ENCODE measurements at regions not wholly inside any gene's neighbourhood (a gene's known extent, or its start where the extent isn't known, plus 50 kb on each side); places are given as distances from the start of the nearest gene placed in this dataset.

DNA sequence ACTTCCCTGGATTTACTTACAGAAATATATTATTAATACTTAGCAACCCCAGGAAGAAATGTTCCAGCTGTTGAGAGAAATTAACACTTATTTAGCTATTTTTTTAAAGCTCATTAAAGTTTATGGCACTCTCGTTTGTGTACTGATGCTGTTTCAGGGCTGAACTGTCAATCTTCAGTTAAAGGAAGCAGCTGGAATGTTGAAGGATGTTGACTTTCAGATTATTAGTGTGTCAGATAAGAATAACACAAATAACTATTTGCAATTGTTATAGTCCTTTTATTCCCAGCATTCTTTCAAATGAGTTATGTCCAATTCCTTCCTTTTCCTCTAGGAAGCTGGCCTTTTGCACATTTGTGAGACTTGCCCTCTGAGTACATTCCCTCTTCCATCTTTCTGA lies 278.2 kb upstream of the RAG2 start:
- no peak for DNase-seq (ENCODE audit: extremely low read depth, low read depth, low spot score)

GRCh38 chr11:36874291-36874690 lies 276.3 kb upstream of the RAG2 start:
- no peak for DNase-seq (ENCODE audit: extremely low read depth, low read depth, low spot score)

DNA sequence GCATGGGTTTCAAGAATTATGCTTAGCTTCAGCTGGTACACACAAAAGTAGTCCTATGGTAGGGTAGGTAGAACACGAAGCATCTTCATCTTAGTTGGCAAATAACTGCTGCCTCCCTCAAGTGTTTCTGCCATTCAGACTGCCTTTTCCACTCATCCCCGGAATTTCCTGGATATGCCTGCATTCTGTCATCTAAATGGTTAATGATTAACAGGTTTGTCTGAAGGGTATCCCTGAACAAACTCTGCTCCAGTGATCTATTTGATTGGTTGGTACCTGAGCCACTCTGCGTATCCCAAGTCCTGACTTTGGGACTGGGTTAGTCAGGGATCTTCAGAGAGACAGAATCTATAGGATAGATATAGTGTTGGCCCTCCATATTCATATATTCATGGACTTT lies 272.3 kb upstream of the RAG2 start:
- no peak for DNase-seq (ENCODE audit: extremely low read depth, low read depth, low spot score)

- DNase-seq (ENCODE audit: extremely low read depth, low read depth, low spot score): no peak
Observed at GRCh38 chr11:36868380-36868779, 270.3 kb upstream of the RAG2 start.

DNA sequence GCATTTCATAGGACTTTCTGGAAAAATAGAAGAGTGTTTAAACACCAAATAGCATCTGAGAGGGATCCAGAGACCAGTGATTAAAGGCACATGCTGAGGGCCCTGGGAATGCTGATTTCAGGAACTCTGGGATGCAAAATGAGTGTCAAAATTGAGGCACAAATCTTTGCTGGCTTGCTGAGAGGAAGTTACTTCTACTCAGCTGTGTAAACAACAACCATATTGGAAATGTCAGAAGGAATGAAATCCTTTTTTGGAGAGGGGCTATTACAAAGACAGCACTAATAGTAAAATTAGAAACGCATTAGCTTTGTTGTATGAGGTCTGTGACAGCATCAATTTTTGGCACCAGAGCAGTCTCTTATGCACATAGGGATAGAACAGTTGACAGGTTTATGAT lies 267.8 kb upstream of the RAG2 start:
- no peak for DNase-seq (ENCODE audit: extremely low read depth, low read depth, low spot score)

- DNase-seq (ENCODE audit: extremely low read depth, low read depth, low spot score): no peak
Observed at GRCh38 chr11:36854875-36855274, 256.8 kb upstream of the RAG2 start.

GRCh38 chr11:36848660-36849059 lies 250.6 kb upstream of the RAG2 start:
- no peak for DNase-seq (ENCODE audit: extremely low read depth, low read depth, low spot score)

DNA sequence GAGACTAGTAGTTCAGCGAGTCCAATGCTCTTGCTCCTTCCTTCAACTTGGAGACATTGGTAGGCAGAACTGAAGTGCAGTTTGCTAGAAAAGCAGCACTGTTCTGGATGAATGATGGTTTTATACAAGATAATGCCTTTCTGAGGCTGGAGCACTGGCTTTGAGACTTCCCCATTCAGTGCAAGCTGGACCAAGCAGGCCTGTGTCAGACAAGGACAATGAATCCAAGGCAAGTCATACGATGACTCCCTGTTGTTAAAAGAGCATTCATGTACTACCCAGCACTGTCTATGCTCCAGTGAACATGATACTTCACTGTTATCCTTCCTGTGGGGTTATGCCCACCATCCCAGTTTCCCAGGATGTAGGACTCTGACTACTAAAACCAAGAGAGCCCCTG lies 242.3 kb upstream of the RAG2 start:
- no peak for DNase-seq (ENCODE audit: extremely low read depth, low read depth, low spot score)

- DNase-seq (ENCODE audit: extremely low read depth, low read depth, low spot score): no peak
Observed at GRCh38 chr11:36837831-36838437, 239.9 kb upstream of the RAG2 start.

DNA sequence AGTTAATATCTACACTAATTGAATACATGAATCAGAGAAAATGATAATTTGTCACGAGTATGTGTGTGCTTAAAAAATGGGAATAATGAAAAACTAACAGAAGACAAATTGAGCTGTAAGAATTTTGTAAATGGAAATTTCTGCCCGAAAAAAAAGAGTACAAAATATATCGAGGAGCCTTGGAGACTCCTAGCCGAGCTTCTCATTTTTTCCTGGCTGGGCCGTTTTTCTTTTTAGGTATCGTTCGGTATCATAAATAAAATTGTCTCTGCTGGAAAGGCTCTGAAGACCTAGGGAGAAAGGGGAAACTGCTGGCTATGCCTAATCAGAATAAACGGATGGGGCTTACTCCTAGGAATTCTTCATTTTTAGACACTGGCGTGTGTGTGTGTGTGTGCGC lies 227.2 kb upstream of the RAG2 start:
- DNase-seq (ENCODE audit: extremely low read depth, low read depth, low spot score): no peak

GRCh38 chr11:36824349-36824748 lies 226.3 kb upstream of the RAG2 start:
- no peak for DNase-seq (ENCODE audit: extremely low read depth, low read depth, low spot score)

GRCh38 chr11:36822829-36823228 lies 224.8 kb upstream of the RAG2 start:
- no peak for DNase-seq (ENCODE audit: extremely low read depth, low read depth, low spot score)

DNA sequence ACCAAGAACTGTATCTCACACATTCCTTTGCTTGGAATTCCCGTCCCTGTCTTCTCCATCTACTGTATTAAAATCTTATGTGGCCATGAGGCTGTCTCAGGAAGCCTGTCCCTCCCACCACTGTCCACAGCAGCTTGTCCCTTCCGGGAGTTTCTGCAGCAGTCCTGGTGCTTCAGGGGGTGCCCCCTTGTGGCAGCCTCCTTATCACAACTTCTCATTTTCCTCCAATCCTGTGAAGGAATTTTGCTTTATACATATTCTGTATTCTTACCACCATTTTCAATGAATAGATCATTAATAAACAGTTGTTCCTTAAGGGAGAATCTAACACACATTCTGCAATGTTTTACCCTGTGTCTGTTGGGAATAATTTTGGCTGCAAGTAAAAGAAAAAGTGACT lies 220.4 kb upstream of the RAG2 start:
- no peak for DNase-seq (ENCODE audit: extremely low read depth, low read depth, low spot score)

GRCh38 chr11:36817336-36817965 lies 219.4 kb upstream of the RAG2 start:
- no peak for DNase-seq (ENCODE audit: extremely low read depth, low read depth, low spot score)

GRCh38 chr11:36809303-36809702 lies 211.3 kb upstream of the RAG2 start:
- no peak for DNase-seq (ENCODE audit: extremely low read depth, low read depth, low spot score)

GRCh38 chr11:36807871-36808270 lies 209.8 kb upstream of the RAG2 start:
- no peak for DNase-seq (ENCODE audit: extremely low read depth, low read depth, low spot score)

DNA sequence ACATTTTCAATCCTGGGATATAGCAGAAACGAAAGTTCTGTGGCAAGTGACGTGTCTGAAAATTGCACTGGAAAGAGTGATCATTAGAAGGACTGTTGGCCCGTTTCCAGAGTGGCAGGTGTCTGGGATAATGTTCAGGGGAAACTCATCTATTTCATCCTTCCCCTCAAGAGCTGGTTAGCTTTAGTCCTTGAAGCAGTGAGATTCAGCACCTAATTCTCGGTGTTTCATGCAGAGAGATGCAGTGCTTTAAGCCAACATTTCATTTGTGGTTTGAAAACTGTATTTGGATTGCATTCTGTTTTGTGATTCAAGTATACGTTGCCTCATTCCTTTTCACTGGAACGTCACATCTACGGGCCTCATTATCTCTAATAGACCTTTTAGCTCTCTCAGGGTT lies 205.0 kb upstream of the RAG2 start:
- no peak for DNase-seq (ENCODE audit: extremely low read depth, low read depth, low spot score)

- no peak for DNase-seq (ENCODE audit: extremely low read depth, low read depth, low spot score)
Observed at GRCh38 chr11:36792996-36793914, 195.2 kb upstream of the RAG2 start.

DNA sequence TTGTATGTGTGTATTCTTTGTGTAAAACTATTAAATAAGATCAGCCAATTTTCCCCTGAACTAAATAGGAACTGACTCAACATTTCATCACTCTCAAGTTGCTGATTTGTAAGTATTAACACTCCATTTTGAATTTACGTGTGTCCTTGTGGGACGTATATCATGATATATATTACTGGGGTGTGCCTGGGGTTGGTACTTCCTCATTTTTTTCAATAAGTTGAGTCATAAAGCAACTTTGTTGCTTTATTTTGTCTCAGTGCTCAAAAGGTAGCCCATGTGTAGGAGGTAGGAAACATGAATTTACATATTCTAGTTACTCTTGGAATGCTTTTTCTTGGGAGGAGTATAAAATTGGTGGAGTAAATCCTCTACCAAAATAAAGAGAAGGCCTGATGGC lies 193.9 kb upstream of the RAG2 start:
- DNase-seq (ENCODE audit: extremely low read depth, low read depth, low spot score): no peak

DNA sequence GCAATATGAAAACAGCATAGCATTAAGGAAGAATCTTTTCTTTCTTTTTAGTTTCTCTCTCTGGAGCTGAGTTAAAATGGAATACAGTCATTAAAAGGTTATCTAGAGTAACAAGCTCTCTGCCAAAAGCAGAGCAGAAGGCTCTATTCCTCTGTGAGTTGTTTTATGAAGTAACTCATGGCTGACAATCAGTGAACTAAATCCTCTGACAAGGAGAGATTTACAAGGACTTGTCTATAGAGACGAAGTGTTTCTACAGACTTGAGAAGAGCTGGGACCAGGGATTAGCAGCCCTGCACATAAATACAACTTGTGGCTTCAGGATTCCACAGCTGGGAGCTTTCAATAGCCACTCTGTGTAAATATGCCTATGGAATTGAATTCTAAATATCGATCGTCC lies 192.5 kb upstream of the RAG2 start:
- no peak for DNase-seq (ENCODE audit: extremely low read depth, low read depth, low spot score)

- DNase-seq (ENCODE audit: extremely low read depth, low read depth, low spot score): no peak
Observed at GRCh38 chr11:36783808-36784207, 185.8 kb upstream of the RAG2 start.

DNA sequence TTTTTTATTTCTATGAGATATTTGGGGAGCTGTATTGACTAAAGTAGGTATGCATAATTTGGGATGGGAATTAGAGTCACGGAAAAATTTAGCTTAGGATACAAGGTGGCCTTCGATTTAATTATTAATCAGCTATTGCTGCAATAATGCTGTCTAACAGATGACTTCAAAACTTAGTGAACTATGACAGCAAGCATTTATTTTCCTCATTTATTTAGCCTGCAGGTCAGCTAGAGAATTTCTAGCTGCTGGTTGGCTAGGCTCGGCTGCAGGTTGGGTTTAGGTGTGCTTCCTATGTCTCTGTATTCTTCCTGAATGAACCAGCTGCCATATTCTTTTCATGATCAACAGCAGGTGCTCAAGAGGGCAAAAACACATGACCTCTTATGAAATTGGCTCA lies 181.8 kb upstream of the RAG2 start:
- no peak for DNase-seq (ENCODE audit: extremely low read depth, low read depth, low spot score)

Measured in glomerular endothelial cell (primary cell).